ENCODE measurements at regions not wholly inside any gene's neighbourhood (a gene's known extent, or its start where the extent isn't known, plus 50 kb on each side); places are given as distances from the start of the nearest gene placed in this dataset.
A peak's percentile ranks its signal among the peaks of the same experiment; 100 is the strongest.

DNA sequence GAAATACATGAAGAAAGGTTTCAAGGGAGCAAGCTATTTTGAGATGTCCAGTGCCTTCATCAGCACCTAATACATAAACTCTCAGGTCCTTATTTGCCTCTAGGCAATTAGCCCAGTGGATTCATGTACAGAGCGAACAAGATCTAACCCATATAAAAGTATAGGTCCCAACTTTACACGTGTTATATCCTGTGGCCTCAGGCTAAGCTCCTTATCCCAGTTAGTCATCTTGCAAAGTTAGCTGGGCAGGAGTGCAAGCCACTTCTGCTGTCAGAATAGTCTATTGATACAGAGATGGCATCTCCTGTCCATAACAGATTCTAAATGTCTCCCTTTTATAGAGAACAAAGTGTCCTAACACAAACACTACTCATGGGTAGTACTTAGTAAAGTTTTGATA lies 203.9 kb upstream of the PIK3C3 start:
- H3K4me3 Mint-ChIP-seq = no peak overlapping the region
- no peaks in the 10 kb centered on the region for H3K36me3 Mint-ChIP-seq
- no peak overlapping the region for H3K27ac Mint-ChIP-seq
- H3K9me3 Mint-ChIP-seq = peaks cover under 1% of the 10 kb centered on the region
- no peaks in the 10 kb centered on the region for H3K4me1 Mint-ChIP-seq
- DNase-seq (ENCODE audit: low spot score in 2 of 2) (no peak), ATAC-seq (no peak)

GRCh38 chr18:41747723-41748242 lies 207.3 kb upstream of the PIK3C3 start:
- Mint-ChIP-seq H3K27ac (no peak overlapping the region), H3K36me3 (no peaks in the 10 kb centered on the region), H3K4me3 (no peak overlapping the region), H3K9me3 (no peaks in the 10 kb centered on the region), H3K4me1 (no peaks in the 10 kb centered on the region)
- no peak for ATAC-seq
- DNase-seq (ENCODE audit: low spot score in 2 of 2) = no peak

GRCh38 chr18:41745166-41746049 lies 209.6 kb upstream of the PIK3C3 start:
- Mint-ChIP-seq H3K9me3 (peaks cover 3% of the 10 kb centered on the region), H3K4me3 (no peak overlapping the region), H3K27ac (no peak overlapping the region), H3K4me1 (no peaks in the 10 kb centered on the region), H3K36me3 (no peaks in the 10 kb centered on the region)
- peak; percentile 44 for ATAC-seq
- DNase-seq (ENCODE audit: low spot score in 2 of 2) = no peak

DNA sequence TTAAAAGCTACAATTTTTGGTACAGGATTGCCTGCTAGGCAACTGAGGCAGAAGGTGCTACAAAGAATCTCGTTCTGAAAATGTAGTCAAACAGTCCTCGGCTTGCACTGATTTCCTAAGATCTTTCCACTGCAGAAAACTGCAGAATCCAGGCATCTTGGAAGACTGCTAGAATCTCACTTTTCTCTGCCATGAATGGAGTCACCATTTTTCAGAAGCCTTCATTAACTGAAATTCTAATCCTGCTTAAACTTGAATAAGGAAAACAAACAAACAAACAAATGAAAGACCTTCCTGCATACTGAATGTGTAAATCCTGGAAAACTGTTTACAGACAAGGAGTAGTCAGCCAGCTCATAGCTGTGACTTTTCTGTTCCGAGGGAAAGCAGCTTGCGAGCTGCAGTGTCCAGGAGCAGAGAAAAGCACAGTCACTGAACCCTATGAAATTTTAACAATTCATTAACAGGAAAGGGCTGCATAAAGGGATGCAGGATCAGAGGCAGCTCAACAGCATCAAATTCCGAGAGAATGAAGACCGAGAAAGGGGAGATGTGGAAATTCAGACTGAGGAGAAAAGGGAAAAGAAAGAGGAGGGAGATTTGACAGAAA lies 210.5 kb upstream of the PIK3C3 start:
- ATAC-seq = no peak
- no peak overlapping the region for H3K4me3 Mint-ChIP-seq
- peaks cover 4% of the 10 kb centered on the region for H3K9me3 Mint-ChIP-seq
- no peaks in the 10 kb centered on the region for H3K36me3 Mint-ChIP-seq
- H3K27ac Mint-ChIP-seq = no peak overlapping the region
- no peak for DNase-seq (ENCODE audit: low spot score in 2 of 2)
- no peaks in the 10 kb centered on the region for H3K4me1 Mint-ChIP-seq

- Mint-ChIP-seq H3K4me3 (no peak overlapping the region), H3K27ac (no peak overlapping the region), H3K36me3 (no peaks in the 10 kb centered on the region), H3K9me3 (peaks cover 7% of the 10 kb centered on the region), H3K4me1 (no peaks in the 10 kb centered on the region)
- no peak for ATAC-seq
- no peak for DNase-seq (ENCODE audit: low spot score in 2 of 2)
These were observed 217.8 kb upstream of the PIK3C3 start for GRCh38 chr18:41737218-41737617.

DNA sequence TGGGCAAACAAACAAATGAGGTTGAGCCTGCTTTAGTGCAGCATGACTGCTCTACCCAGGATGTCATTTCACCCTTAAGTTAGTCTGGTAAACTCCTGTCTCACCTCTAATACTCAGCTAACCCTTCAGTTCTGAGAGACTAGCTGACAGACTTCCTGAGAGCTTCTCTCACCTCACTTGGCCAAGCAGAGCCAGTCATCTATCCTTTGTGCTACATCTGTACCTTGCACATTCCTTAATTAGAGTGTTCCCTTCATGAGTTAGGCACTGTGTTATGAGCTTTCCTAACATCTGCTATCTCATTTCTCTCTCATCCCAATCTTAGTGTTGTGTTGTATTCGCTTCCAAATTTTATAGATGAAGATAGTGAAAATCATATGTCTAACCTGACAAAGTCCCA lies 220.1 kb upstream of the PIK3C3 start:
- Mint-ChIP-seq H3K27ac (no peak overlapping the region), H3K9me3 (peaks cover 3% of the 10 kb centered on the region), H3K4me1 (no peaks in the 10 kb centered on the region), H3K4me3 (no peak overlapping the region), H3K36me3 (no peaks in the 10 kb centered on the region)
- no peak for ATAC-seq
- DNase-seq (ENCODE audit: low spot score in 2 of 2) = no peak

DNA sequence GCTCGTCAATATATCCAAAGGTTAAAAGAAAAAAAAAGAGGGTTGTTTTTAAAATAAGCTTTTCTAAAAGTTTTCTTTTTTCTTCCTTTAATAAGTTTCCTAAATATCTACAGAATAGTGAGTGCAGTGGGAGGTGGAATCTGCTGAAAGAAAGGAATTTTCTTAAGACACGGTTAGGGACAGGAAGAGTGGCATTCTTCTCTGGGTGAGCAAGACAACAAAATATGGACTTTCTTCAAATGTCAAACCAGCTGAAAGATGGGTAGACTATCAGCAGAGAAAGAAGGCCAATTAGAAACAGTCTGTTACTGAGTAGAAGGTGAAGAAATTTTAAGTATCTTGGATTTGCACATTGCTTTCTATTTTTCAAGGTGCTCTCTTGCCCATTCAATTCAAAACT lies 222.7 kb upstream of the PIK3C3 start:
- H3K9me3 Mint-ChIP-seq = no peaks in the 10 kb centered on the region
- no peak overlapping the region for H3K4me3 Mint-ChIP-seq
- ATAC-seq (no peak), DNase-seq (ENCODE audit: low spot score in 2 of 2) (no peak)
- no peaks in the 10 kb centered on the region for H3K36me3 Mint-ChIP-seq
- H3K27ac Mint-ChIP-seq = no peak overlapping the region
- H3K4me1 Mint-ChIP-seq = no peaks in the 10 kb centered on the region

GRCh38 chr18:41731884-41732283 lies 223.2 kb upstream of the PIK3C3 start:
- no peaks in the 10 kb centered on the region for H3K36me3 Mint-ChIP-seq
- H3K9me3 Mint-ChIP-seq = no peaks in the 10 kb centered on the region
- H3K4me3 Mint-ChIP-seq = no peak overlapping the region
- no peak for ATAC-seq
- DNase-seq (ENCODE audit: low spot score in 2 of 2) = no peak
- no peaks in the 10 kb centered on the region for H3K4me1 Mint-ChIP-seq
- no peak overlapping the region for H3K27ac Mint-ChIP-seq

DNA sequence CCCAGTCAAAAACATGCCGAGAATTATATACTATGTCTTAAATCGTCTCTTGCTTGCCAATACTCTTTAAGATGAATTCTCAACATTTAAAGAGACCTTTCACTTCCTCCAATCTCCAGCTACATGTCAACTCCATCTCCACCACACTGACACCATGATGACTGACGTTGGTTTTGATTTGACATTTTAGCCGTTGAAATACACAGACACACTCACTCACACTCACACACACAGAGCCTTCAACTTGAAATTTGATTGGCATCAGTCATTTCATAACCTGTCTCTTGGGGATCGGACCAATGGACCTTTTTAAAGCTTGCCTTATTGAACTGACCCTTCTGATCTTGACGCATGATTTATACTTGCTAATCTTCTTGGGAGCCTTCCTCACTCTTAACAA lies 230.8 kb upstream of the PIK3C3 start:
- DNase-seq (ENCODE audit: low spot score in 2 of 2) = no peak
- no peak for ATAC-seq
- Mint-ChIP-seq H3K27ac (no peak overlapping the region), H3K36me3 (no peaks in the 10 kb centered on the region), H3K9me3 (peaks cover 8% of the 10 kb centered on the region), H3K4me1 (no peaks in the 10 kb centered on the region), H3K4me3 (no peak overlapping the region)

GRCh38 chr18:41721103-41721790 lies 233.8 kb upstream of the PIK3C3 start:
- H3K36me3 Mint-ChIP-seq = no peaks in the 10 kb centered on the region
- no peak overlapping the region for H3K4me3 Mint-ChIP-seq
- no peak for ATAC-seq
- H3K27ac Mint-ChIP-seq = no peak overlapping the region
- DNase-seq (ENCODE audit: low spot score in 2 of 2) = no peak
- H3K4me1 Mint-ChIP-seq = no peaks in the 10 kb centered on the region
- H3K9me3 Mint-ChIP-seq = peaks cover 8% of the 10 kb centered on the region

GRCh38 chr18:41720226-41720625 lies 234.8 kb upstream of the PIK3C3 start:
- DNase-seq (ENCODE audit: low spot score in 2 of 2) = no peak
- Mint-ChIP-seq H3K4me3 (no peak overlapping the region), H3K9me3 (peaks cover 11% of the 10 kb centered on the region)

DNA sequence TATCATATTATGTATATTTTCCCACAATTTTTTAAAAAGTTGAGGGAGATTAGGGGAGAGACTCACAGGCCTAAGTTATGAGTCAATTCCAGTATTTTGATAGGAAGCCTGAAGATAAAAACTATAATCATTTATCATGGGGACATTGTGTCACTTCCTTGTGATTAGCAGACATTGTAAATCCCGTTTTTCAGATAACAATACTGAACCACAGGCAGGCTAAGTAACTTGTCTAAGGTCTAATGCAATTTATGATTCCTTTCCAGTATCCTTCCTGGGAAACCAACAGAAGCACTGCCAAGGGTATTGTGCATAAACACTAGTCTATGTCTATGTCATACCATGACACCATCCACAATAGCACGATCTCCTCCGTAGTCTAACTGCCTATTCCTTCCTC lies 235.2 kb upstream of the PIK3C3 start:
- no peaks in the 10 kb centered on the region for H3K4me1 Mint-ChIP-seq
- DNase-seq (ENCODE audit: low spot score in 2 of 2) (no peak), ATAC-seq (no peak)
- H3K9me3 Mint-ChIP-seq = peaks cover 11% of the 10 kb centered on the region
- no peak overlapping the region for H3K27ac Mint-ChIP-seq
- no peaks in the 10 kb centered on the region for H3K36me3 Mint-ChIP-seq
- no peak overlapping the region for H3K4me3 Mint-ChIP-seq

More at GRCh38 chr18:41720226-41720625, 234.8 kb upstream of the PIK3C3 start:
- Mint-ChIP-seq H3K36me3 (no peaks in the 10 kb centered on the region), H3K27ac (no peak overlapping the region), H3K4me1 (no peaks in the 10 kb centered on the region)
- no peak for ATAC-seq

DNA sequence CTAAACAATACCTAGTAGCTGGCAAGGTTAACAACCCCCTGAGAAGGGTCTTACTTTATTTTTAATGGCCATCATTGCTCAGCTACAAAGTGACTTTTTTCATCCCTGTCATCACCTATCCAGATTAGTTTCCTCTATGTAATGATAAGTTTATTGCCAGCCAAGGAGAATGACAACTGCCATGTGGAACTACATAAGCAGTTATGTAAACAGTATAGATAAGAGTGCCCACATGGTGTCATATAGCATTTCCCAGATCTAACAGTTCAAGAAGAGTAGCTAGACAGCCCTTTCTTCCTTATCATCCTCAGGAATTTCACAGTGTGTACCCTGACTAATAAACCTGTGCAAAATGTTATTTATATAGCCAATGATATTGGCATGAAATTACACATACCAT lies 240.2 kb upstream of the PIK3C3 start:
- Mint-ChIP-seq H3K27ac (no peak overlapping the region), H3K36me3 (no peaks in the 10 kb centered on the region), H3K9me3 (peaks cover 6% of the 10 kb centered on the region), H3K4me3 (no peak overlapping the region), H3K4me1 (no peaks in the 10 kb centered on the region)
- ATAC-seq (no peak), DNase-seq (ENCODE audit: low spot score in 2 of 2) (no peak)

DNA sequence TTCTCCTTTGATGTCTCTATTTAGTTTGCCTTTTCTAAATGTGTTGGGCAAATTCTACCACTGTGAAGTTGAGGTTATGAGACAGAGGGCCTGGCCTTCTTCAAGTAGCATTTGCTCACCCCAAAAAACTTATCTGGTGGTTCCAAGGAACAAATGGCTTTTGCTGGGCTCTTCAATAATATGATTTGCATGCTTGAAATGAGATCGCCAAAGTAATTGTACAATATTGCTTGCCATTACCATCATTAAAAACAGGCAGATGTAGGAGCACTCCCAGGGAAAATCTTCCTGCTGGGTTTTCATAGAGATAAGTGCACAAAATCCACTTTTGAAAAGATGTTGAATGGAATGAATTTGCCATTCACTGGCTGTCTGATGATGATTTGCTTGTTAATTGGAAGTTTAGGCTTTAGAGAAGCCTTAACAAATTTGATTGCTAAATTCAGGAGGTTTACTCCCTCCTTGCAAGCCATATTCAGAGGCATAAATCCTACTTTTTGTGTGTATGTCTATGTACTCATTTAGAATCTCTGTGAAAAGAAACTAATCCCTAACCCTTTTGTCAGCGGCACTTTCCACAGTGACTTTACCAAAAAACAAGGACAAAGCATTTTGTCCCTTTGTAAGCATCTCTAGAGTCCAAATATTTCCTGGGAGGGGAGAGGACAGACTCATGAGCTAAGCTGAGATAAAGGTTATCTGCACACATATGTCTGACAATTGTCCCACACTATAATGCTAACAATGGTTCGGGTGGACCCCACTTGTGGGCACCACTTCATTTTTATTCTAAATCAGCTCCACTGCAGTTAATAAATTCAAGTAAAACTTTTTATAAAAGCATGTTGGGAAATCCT lies 240.8 kb upstream of the PIK3C3 start:
- no peaks in the 10 kb centered on the region for H3K4me1 Mint-ChIP-seq
- DNase-seq (ENCODE audit: low spot score in 2 of 2) (no peak), ATAC-seq (no peak)
- H3K36me3 Mint-ChIP-seq = no peaks in the 10 kb centered on the region
- H3K9me3 Mint-ChIP-seq = peaks cover 4% of the 10 kb centered on the region
- H3K4me3 Mint-ChIP-seq = no peak overlapping the region
- H3K27ac Mint-ChIP-seq = no peak overlapping the region

- no peak overlapping the region for H3K27ac Mint-ChIP-seq
- no peaks in the 10 kb centered on the region for H3K36me3 Mint-ChIP-seq
- DNase-seq (ENCODE audit: low spot score in 2 of 2) (no peak), ATAC-seq (no peak)
- H3K4me1 Mint-ChIP-seq = no peaks in the 10 kb centered on the region
- peaks cover 4% of the 10 kb centered on the region for H3K9me3 Mint-ChIP-seq
- no peak overlapping the region for H3K4me3 Mint-ChIP-seq
These were observed 248.7 kb upstream of the PIK3C3 start for GRCh38 chr18:41706301-41706700.

All from stimulated activated effector memory CD8-positive, alpha-beta T cell treated with anti-CD3 and anti-CD28 coated beads, Interleukin-12 subunit alpha, Interleukin-12 subunit beta, amount 100 ng/mL, for 72 hours (primary cell).